Astrocyte (in vitro differentiated cells and primary cell): ENCODE measurements at regions not wholly inside any gene's neighbourhood (a gene's known extent, or its start where the extent isn't known, plus 50 kb on each side); places are given as distances from the start of the nearest gene placed in this dataset.

Source experiments
- DNase-seq: peaks from one replicate; pipeline ENCODE4 v3.0.0-alpha.2; 2010; ENCODE audit warnings: low read depth
- FAIRE-seq: peaks from 2 replicates; lab custom pipeline; 2011; peaks lifted over from hg19 to GRCh38; lab: Jason Lieb, UNC
- H2AFZ ChIP-seq: 2 replicates; pipeline ENCODE4 v1.6.0; 2012; ENCODE audit warnings: low read depth, low read length, inconsistent platforms
- H3K27ac ChIP-seq: 2 replicates; pipeline ENCODE4 v1.5.1; 2011; ENCODE audit warnings: low read depth, low read length, inconsistent platforms
- H3K27me3 ChIP-seq: 2 replicates; pipeline ENCODE4 v1.6.0; 2011; ENCODE audit warnings: low read length, inconsistent platforms; ENCODE audit not compliant: insufficient read depth
- H3K36me3 ChIP-seq: 2 replicates; pipeline ENCODE4 v1.5.1; 2011; ENCODE audit warnings: low read length, inconsistent platforms; ENCODE audit not compliant: insufficient read depth
- H3K4me1 ChIP-seq: 2 replicates; pipeline ENCODE4 v1.5.1; 2011; ENCODE audit warnings: low read length, inconsistent platforms; ENCODE audit not compliant: insufficient read depth
- H3K4me2 ChIP-seq: 2 replicates; pipeline ENCODE4 v1.6.0; 2012; ENCODE audit warnings: low read length, inconsistent platforms
- H3K4me3 ChIP-seq: 2 replicates; pipeline ENCODE4 v1.5.1; 2011; ENCODE audit warnings: low read depth, mild to moderate bottlenecking, low read length, inconsistent platforms; ENCODE audit not compliant: insufficient read depth
- H3K79me2 ChIP-seq: 2 replicates; pipeline ENCODE4 v1.6.0; 2012; ENCODE audit warnings: mild to moderate bottlenecking, low read length, inconsistent platforms; ENCODE audit not compliant: insufficient read depth
- H3K9ac ChIP-seq: 2 replicates; pipeline ENCODE4 v1.6.0; 2012; ENCODE audit warnings: mild to moderate bottlenecking, low read length, inconsistent platforms
- H3K9me3 ChIP-seq: 2 replicates; pipeline ENCODE4 v1.5.1; 2012; ENCODE audit warnings: low read depth, mild to moderate bottlenecking, low read length, inconsistent platforms; ENCODE audit not compliant: insufficient read depth
- H4K20me1 ChIP-seq: 2 replicates; pipeline ENCODE4 v1.6.0; 2012; ENCODE audit warnings: low read length, inconsistent platforms; ENCODE audit not compliant: insufficient read depth
- H3K27ac Mint-ChIP-seq: one replicate; pipeline ENCODE4 v1.8.0; 2021; ENCODE audit warnings: mild to moderate bottlenecking, mixed read lengths; ENCODE audit not compliant: unreplicated experiment
- H3K27me3 Mint-ChIP-seq: one replicate; pipeline ENCODE4 v1.8.0; 2021; ENCODE audit warnings: low read depth, mixed read lengths; ENCODE audit not compliant: unreplicated experiment
- H3K36me3 Mint-ChIP-seq: one replicate; pipeline ENCODE4 v1.8.0; 2021; ENCODE audit warnings: low read depth, mixed read lengths; ENCODE audit not compliant: unreplicated experiment
- H3K4me1 Mint-ChIP-seq: one replicate; pipeline ENCODE4 v1.8.0; 2021; ENCODE audit warnings: low read depth, mixed read lengths; ENCODE audit not compliant: unreplicated experiment
- H3K4me3 Mint-ChIP-seq: one replicate; pipeline ENCODE4 v1.8.0; 2021; ENCODE audit warnings: mild to moderate bottlenecking, moderate library complexity, mixed read lengths; ENCODE audit not compliant: unreplicated experiment
- H3K9me3 Mint-ChIP-seq: one replicate; pipeline ENCODE4 v1.8.0; 2021; ENCODE audit warnings: mild to moderate bottlenecking, mixed read lengths; ENCODE audit not compliant: unreplicated experiment
- CTCF ChIP-seq: IDR thresholded peaks from 2 replicates; pipeline ENCODE4 v1.5.1; 2011; ENCODE audit warnings: low read depth, mild to moderate bottlenecking, inconsistent platforms, low read length, moderate library complexity; ENCODE audit not compliant: insufficient read depth
- EZH2 ChIP-seq: IDR thresholded peaks from 2 replicates; pipeline ENCODE4 v1.6.1; 2012; ENCODE audit warnings: mild to moderate bottlenecking, low read length, inconsistent platforms; ENCODE audit not compliant: insufficient read depth

- H3K27me3 Mint-ChIP-seq = no peaks in the 10 kb centered on the region
- no peak overlapping the region for H3K9ac ChIP-seq
- no peak for FAIRE-seq
Observed at GRCh38 chr1:189782295-189782694, 695.4 kb downstream of the BRINP3 start.

GRCh38 chr1:189783456-189783855, 694.2 kb downstream of the BRINP3 start:
- Histone ChIP-seq H3K27ac (no peak overlapping the region), H3K9ac (no peak overlapping the region), H3K4me3 (no peak overlapping the region), H3K4me2 (no peak overlapping the region), H3K4me1 (no peaks in the 10 kb centered on the region), H3K27me3 (no peaks in the 10 kb centered on the region), H2AFZ (no peak overlapping the region), H3K79me2 (no peaks in the 10 kb centered on the region), H3K9me3 (no peaks in the 10 kb centered on the region), H3K36me3 (no peaks in the 10 kb centered on the region), H4K20me1 (no peaks in the 10 kb centered on the region)
- peaks cover 2% of the 10 kb centered on the region for H3K9me3 Mint-ChIP-seq
- no peaks in the 10 kb centered on the region for H3K4me1 Mint-ChIP-seq
- no peaks in the 10 kb centered on the region for H3K36me3 Mint-ChIP-seq
- DNase-seq (no peak), FAIRE-seq (no peak)
- no peak overlapping the region for H3K27ac Mint-ChIP-seq
- TF ChIP-seq EZH2 = no peak
- no peak for TF ChIP-seq CTCF
- no peaks in the 10 kb centered on the region for H3K27me3 Mint-ChIP-seq
- H3K4me3 Mint-ChIP-seq = no peak overlapping the region

More at GRCh38 chr1:189782295-189782694, 695.4 kb downstream of the BRINP3 start:
- H3K4me1 ChIP-seq = no peaks in the 10 kb centered on the region
- Mint-ChIP-seq H3K9me3 (peaks cover 2% of the 10 kb centered on the region), H3K4me1 (no peaks in the 10 kb centered on the region), H3K36me3 (no peaks in the 10 kb centered on the region), H3K27ac (no peak overlapping the region), H3K4me3 (no peak overlapping the region)
- no peak overlapping the region for H2AFZ ChIP-seq
- H3K36me3 ChIP-seq = no peaks in the 10 kb centered on the region
- H3K27me3 ChIP-seq = no peaks in the 10 kb centered on the region
- no peak overlapping the region for H3K27ac ChIP-seq
- H3K4me3 ChIP-seq = no peak overlapping the region
- no peak for DNase-seq
- no peak overlapping the region for H3K4me2 ChIP-seq
- TF ChIP-seq CTCF = no peak
- H3K9me3 ChIP-seq = no peaks in the 10 kb centered on the region
- H4K20me1 ChIP-seq = no peaks in the 10 kb centered on the region
- H3K79me2 ChIP-seq = no peaks in the 10 kb centered on the region

GRCh38 chr1:189786761-189787160, 690.9 kb downstream of the BRINP3 start:
- Histone ChIP-seq H3K4me1 (no peaks in the 10 kb centered on the region), H3K79me2 (no peaks in the 10 kb centered on the region), H3K27me3 (no peaks in the 10 kb centered on the region), H4K20me1 (no peaks in the 10 kb centered on the region), H3K27ac (no peak overlapping the region), H3K9me3 (no peaks in the 10 kb centered on the region), H3K4me3 (no peak overlapping the region), H3K9ac (no peak overlapping the region), H2AFZ (no peak overlapping the region), H3K4me2 (peak overlapping the region; percentile 28), H3K36me3 (no peaks in the 10 kb centered on the region)
- Mint-ChIP-seq H3K4me3 (no peak overlapping the region), H3K36me3 (no peaks in the 10 kb centered on the region), H3K9me3 (peaks cover 2% of the 10 kb centered on the region), H3K4me1 (no peaks in the 10 kb centered on the region), H3K27me3 (no peaks in the 10 kb centered on the region), H3K27ac (no peak overlapping the region)
- DNase-seq (no peak), FAIRE-seq (no peak)
- no peak for TF ChIP-seq CTCF
